AG04450 (cell line): ENCODE measurements at regions not wholly inside any gene's neighbourhood (a gene's known extent, or its start where the extent isn't known, plus 50 kb on each side); places are given as distances from the start of the nearest gene placed in this dataset.

Experiments
- CTCF ChIA-PET: fragments of 300-600, 350-600 bp; formaldehyde crosslinking; extraction: SDS; loops from one replicate; lab custom pipeline; 2022; ENCODE audit warnings: antibody characterized with exemption, inconsistent platforms; lab: Charles Lee
- POLR2A ChIA-PET: fragments of 350-600 bp; formaldehyde crosslinking; extraction: SDS; loops from one replicate; lab custom pipeline; 2021; ENCODE audit warnings: antibody characterized with exemption, inconsistent platforms; lab: Yijun Ruan, JAX
- DNase-seq: peaks from one replicate; pipeline ENCODE4 v3.0.0-alpha.2; 2011; ENCODE audit warnings: low read depth, low spot score
- H3K27ac ChIP-seq: one replicate; pipeline ENCODE4 v1.5.1; 2012; ENCODE audit warnings: low read depth, low read length, control low read depth
- H3K27me3 ChIP-seq: one replicate; pipeline ENCODE4 v1.6.0; 2012; ENCODE audit warnings: low read length; ENCODE audit not compliant: control insufficient read depth, insufficient read depth
- H3K4me3 ChIP-seq: 2 replicates; pipeline ENCODE4 v1.5.1; 2011; ENCODE audit warnings: mild to moderate bottlenecking, low read depth, low read length, control low read depth
- H3K9me3 ChIP-seq: 2 replicates; pipeline ENCODE4 v1.5.1; 2012; ENCODE audit warnings: low read length; ENCODE audit not compliant: control insufficient read depth, insufficient read depth
- CTCF ChIP-seq: IDR thresholded peaks from 2 replicates; pipeline ENCODE4 v1.5.1; 2011; ENCODE audit warnings: low read depth, low read length, control low read depth, inconsistent platforms

- Histone ChIP-seq H3K27me3 (peaks cover 12% of the 10 kb centered on the region), H3K27ac (no peak overlapping the region), H3K4me3 (no peak overlapping the region), H3K9me3 (no peaks in the 10 kb centered on the region)
- CTCF ChIA-PET: no interaction called here
- POLR2A ChIA-PET: no interaction called here
- no peak for DNase-seq
- TF ChIP-seq CTCF: no peak
Observed at GRCh38 chr5:71880536-71880935, 161.5 kb downstream of the CARTPT start.

DNA sequence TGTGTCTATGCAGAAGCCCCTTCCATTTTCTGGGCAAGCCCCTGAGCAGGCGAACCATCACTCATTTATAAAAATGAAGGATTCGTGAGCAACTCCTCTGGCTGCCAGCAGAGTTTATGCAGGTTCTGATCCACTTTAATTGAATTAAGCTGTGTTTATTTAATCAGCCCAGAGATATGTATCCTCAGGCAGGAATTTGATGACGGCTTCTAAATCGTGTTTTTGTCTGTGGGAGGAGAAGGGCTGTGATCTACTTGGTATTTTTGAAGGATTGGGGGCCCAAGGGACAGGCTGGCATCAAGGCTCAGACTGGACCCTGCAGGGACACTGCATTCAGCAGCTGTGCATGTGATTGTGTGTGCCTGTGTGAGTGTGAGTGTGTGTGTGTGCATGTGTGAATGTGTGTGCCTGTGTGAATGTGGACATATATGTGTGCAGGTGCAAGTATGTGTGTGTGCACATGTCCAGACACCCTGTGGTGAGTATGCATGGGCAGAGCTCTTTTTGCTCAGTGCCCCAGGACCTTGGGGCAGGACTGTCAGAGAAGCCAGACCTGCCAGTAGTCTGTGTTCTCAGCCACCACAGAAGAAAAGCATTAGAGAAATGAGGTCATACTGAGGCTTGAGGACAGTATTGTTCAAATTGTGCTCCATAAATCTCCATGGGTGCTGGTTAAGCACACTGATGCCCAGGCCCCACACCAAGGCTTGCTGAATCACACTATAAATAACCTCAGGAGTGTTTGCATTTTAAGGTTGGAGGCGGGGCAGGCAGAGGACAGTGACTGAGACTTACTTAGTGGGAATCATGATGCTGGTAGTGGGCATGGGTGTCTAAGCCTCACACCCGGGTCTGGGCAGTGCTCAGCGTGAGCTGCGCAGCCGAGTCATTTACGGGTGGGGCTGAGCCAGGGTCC lies 164.0 kb downstream of the CARTPT start:
- no peaks in the 10 kb centered on the region for H3K9me3 ChIP-seq
- TF ChIP-seq CTCF: no peak
- peaks cover 10% of the 10 kb centered on the region for H3K27me3 ChIP-seq
- H3K4me3 ChIP-seq: no peak overlapping the region
- DNase-seq: no peak
- POLR2A ChIA-PET: no interaction called here
- CTCF ChIA-PET: no interaction called here
- H3K27ac ChIP-seq: no peak overlapping the region

GRCh38 chr5:71883742-71884103 lies 164.6 kb downstream of the CARTPT start:
- H3K27ac ChIP-seq: peak overlapping the region; percentile 21

GRCh38 chr5:71884926-71885325 lies 165.9 kb downstream of the CARTPT start:
- DNase-seq: no peak
- Histone ChIP-seq H3K27ac (no peak overlapping the region), H3K27me3 (peaks cover 13% of the 10 kb centered on the region), H3K9me3 (no peaks in the 10 kb centered on the region), H3K4me3 (no peak overlapping the region)
- no peak for TF ChIP-seq CTCF
- CTCF ChIA-PET: interaction anchor here (0.6 to 1.1 kb wide), 2 partner anchors 10 to 101 kb away, joined by 3 read pairs; no protein-coding TSS in a partner anchor
- POLR2A ChIA-PET: no interaction called here

More at GRCh38 chr5:71883742-71884103, 164.6 kb downstream of the CARTPT start:
- DNase-seq: no peak
- H3K27me3 ChIP-seq: peaks cover 10% of the 10 kb centered on the region
- POLR2A ChIA-PET: no interaction called here
- no peak for TF ChIP-seq CTCF
- CTCF ChIA-PET: no interaction called here
- H3K9me3 ChIP-seq: no peaks in the 10 kb centered on the region
- no peak overlapping the region for H3K4me3 ChIP-seq

DNA sequence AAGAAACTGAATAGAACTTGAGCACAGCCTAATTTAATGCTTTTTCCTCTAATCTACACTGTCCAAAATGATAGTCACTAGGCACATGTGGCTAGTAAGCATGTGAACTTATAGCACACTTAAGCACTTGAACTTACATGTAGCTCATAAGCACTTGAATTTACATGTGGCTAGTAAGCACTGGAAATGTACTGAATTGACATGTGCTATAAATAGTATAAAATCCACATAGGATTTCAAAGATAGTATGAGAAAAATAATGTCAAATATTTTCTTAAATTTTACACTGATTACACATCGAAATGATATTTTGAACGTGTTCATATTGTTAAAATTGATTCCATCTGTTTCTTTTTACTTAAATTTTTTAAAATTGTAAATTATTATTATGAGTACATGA lies 167.3 kb downstream of the CARTPT start:
- no peak for TF ChIP-seq CTCF
- Histone ChIP-seq H3K9me3 (no peaks in the 10 kb centered on the region), H3K27ac (no peak overlapping the region), H3K4me3 (no peak overlapping the region), H3K27me3 (peaks cover 6% of the 10 kb centered on the region)
- no peak for DNase-seq
- POLR2A ChIA-PET: no interaction called here
- CTCF ChIA-PET: no interaction called here
